ENCODE measurements at regions not wholly inside any gene's neighbourhood (a gene's known extent, or its start where the extent isn't known, plus 50 kb on each side); places are given as distances from the start of the nearest gene placed in this dataset.

DNA sequence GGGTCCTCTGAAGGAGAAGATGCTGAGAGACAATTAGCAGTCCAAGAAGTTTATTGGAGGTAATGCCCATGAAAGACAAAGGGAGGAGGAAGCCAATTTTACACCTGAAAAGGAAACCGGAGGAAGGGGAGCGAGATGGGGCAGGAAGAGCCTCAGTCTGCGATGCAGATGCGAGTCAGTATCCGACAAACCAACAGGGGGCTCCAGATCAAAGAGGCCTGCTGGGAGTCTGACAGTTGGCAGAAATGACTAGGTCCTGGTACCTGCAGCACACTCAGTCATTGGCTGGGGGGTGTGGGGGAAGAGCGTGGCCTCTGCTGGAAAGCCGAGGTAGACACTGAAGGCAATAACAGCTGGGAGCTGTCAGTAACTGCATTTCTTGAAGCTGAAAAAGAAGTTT, 231.1 kb upstream of the CENPE start:
- H3K4me2 ChIP-seq, result no peak overlapping the region

DNA sequence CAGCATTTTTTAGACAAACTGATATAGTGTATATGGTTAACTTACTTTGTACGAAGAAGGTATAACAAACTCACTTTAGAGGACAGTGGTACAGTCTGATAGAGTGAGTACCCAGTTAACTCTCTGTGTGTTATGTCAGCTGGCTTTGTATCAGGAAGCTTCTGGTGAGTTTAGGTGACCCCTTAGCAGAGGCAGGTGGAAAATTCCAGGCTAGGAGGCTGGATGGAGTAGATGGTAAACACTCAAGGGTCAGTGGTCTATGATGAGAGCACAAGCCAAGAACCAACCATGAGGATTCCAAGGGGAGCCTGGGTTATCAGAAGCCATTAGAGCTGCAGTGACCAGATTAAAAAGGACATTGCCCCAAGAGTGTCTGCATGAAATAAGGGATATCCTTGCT, 227.3 kb upstream of the CENPE start:
- no peaks in the 10 kb centered on the region for H3K36me3 ChIP-seq (replicated peaks; ENCODE audit: insufficient read depth, low read depth)
- H3K9me2 ChIP-seq (replicated peaks; ENCODE audit: insufficient read depth), result no peaks in the 10 kb centered on the region
- H3K79me2 ChIP-seq, result no peaks in the 10 kb centered on the region
- H3K4me3 ChIP-seq, result no peak overlapping the region
- H3K27ac ChIP-seq, result no peak overlapping the region
- no peaks in the 10 kb centered on the region for H4K20me1 ChIP-seq (ENCODE audit: insufficient read depth, poor library complexity, severe bottlenecking)
- 76% methylated on average over 1 of the region's 1 CpG for WGBS (ENCODE audit: low lambda C conversion rate, missing lambda C conversion rate)
- H3K9me3 ChIP-seq (ENCODE audit: low read depth), result no peaks in the 10 kb centered on the region
- H3K4me2 ChIP-seq, result no peak overlapping the region
- H2AFZ ChIP-seq, result no peak overlapping the region
- TF ChIP-seq EZH2phosphoT487 (IDR thresholded peaks at IDR 0.05; ENCODE audit: low read depth, severe bottlenecking, unreplicated experiment), result no peak
- TF ChIP-seq, protein P1, sequence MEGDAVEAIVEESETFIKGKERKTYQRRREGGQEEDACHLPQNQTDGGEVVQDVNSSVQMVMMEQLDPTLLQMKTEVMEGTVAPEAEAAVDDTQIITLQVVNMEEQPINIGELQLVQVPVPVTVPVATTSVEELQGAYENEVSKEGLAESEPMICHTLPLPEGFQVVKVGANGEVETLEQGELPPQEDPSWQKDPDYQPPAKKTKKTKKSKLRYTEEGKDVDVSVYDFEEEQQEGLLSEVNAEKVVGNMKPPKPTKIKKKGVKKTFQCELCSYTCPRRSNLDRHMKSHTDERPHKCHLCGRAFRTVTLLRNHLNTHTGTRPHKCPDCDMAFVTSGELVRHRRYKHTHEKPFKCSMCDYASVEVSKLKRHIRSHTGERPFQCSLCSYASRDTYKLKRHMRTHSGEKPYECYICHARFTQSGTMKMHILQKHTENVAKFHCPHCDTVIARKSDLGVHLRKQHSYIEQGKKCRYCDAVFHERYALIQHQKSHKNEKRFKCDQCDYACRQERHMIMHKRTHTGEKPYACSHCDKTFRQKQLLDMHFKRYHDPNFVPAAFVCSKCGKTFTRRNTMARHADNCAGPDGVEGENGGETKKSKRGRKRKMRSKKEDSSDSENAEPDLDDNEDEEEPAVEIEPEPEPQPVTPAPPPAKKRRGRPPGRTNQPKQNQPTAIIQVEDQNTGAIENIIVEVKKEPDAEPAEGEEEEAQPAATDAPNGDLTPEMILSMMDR (IDR thresholded peaks at IDR 0.05; ENCODE audit: poor library complexity), result no peak
- no peak for TF ChIP-seq EZH2 (IDR thresholded peaks at IDR 0.05; ENCODE audit: borderline replicate concordance)
- H3K27me3 ChIP-seq, result no peaks in the 10 kb centered on the region
- no peak for DNase-seq (ENCODE audit: low spot score)
- H3K4me1 ChIP-seq (ENCODE audit: insufficient read depth), result no peaks in the 10 kb centered on the region

More for the DNA sequence above, 231.1 kb upstream of the CENPE start:
- H3K9me3 ChIP-seq (ENCODE audit: low read depth), result no peaks in the 10 kb centered on the region
- no peak overlapping the region for H2AFZ ChIP-seq
- no peak overlapping the region for H3K4me3 ChIP-seq
- H3K36me3 ChIP-seq (replicated peaks; ENCODE audit: insufficient read depth, low read depth), result no peaks in the 10 kb centered on the region
- H3K79me2 ChIP-seq, result no peaks in the 10 kb centered on the region
- WGBS (ENCODE audit: low lambda C conversion rate, missing lambda C conversion rate), result 68% methylated on average over 7 of the region's 7 CpGs
- no peak for DNase-seq (ENCODE audit: low spot score)
- TF ChIP-seq EZH2phosphoT487 (IDR thresholded peaks at IDR 0.05; ENCODE audit: low read depth, severe bottlenecking, unreplicated experiment) (no peak), EZH2 (IDR thresholded peaks at IDR 0.05; ENCODE audit: borderline replicate concordance) (no peak)
- TF ChIP-seq, protein P1 (IDR thresholded peaks at IDR 0.05; ENCODE audit: poor library complexity), result no peak
- no peaks in the 10 kb centered on the region for H3K9me2 ChIP-seq (replicated peaks; ENCODE audit: insufficient read depth)
- no peaks in the 10 kb centered on the region for H3K27me3 ChIP-seq
- H3K27ac ChIP-seq, result no peak overlapping the region
- no peaks in the 10 kb centered on the region for H4K20me1 ChIP-seq (ENCODE audit: insufficient read depth, poor library complexity, severe bottlenecking)
- no peaks in the 10 kb centered on the region for H3K4me1 ChIP-seq (ENCODE audit: insufficient read depth)

DNA sequence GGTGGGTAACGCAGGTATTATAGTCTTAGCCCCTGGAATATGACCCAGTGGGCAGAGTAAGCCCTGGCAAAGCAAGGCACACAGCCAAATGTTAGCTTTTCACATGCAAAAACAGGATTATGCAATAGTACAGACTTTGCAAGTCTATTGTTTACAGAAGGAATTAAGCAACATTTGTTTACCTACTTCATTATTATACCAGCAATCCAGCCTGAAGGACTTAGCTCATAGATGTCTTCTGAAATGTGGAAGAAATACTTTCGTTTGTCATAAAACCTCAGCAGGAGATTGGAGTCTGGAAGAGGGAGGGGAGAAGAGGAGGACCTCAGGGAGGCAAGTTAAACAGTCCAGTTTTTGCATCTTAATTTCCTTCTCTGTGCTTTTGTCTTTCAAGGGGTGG, 226.7 kb upstream of the CENPE start:
- no peaks in the 10 kb centered on the region for H3K36me3 ChIP-seq (replicated peaks; ENCODE audit: insufficient read depth, low read depth)
- no peak overlapping the region for H3K27ac ChIP-seq
- H2AFZ ChIP-seq, result no peak overlapping the region
- DNase-seq (ENCODE audit: low spot score), result peak; percentile 33
- WGBS (ENCODE audit: low lambda C conversion rate, missing lambda C conversion rate), result 27% methylated on average over 2 of the region's 2 CpGs
- TF ChIP-seq, protein P1 (IDR thresholded peaks at IDR 0.05; ENCODE audit: poor library complexity), result no peak
- TF ChIP-seq EZH2phosphoT487 (IDR thresholded peaks at IDR 0.05; ENCODE audit: low read depth, severe bottlenecking, unreplicated experiment) (no peak), EZH2 (IDR thresholded peaks at IDR 0.05; ENCODE audit: borderline replicate concordance) (no peak)
- no peaks in the 10 kb centered on the region for H4K20me1 ChIP-seq (ENCODE audit: insufficient read depth, poor library complexity, severe bottlenecking)
- no peaks in the 10 kb centered on the region for H3K4me1 ChIP-seq (ENCODE audit: insufficient read depth)
- no peaks in the 10 kb centered on the region for H3K27me3 ChIP-seq
- H3K9me3 ChIP-seq (ENCODE audit: low read depth), result no peaks in the 10 kb centered on the region
- H3K4me2 ChIP-seq, result peak overlapping the region; percentile 15
- no peaks in the 10 kb centered on the region for H3K9me2 ChIP-seq (replicated peaks; ENCODE audit: insufficient read depth)
- no peak overlapping the region for H3K4me3 ChIP-seq
- H3K79me2 ChIP-seq, result no peaks in the 10 kb centered on the region

DNA sequence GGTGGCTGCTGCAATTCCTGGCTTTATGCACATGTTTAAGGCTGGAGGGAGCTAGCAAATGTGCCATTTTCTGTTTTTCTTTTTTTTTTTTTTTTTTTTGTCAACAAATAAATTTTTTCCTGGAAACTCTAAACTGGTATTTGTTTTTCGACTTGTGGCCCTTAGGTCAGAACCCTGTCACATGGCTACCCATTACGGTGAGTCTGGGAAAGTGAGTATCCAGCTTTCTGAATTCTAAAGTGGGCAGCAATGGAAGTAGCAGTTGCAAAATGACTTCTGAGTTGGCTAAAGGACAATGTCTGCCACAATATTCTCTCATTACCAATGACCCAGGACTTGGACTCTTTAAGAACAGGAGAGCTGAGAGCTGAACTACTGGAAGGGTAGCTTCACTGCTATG, 225.1 kb upstream of the CENPE start:
- no peaks in the 10 kb centered on the region for H3K4me1 ChIP-seq (ENCODE audit: insufficient read depth)
- H3K27ac ChIP-seq, result no peak overlapping the region
- no peaks in the 10 kb centered on the region for H4K20me1 ChIP-seq (ENCODE audit: insufficient read depth, poor library complexity, severe bottlenecking)
- no peaks in the 10 kb centered on the region for H3K9me2 ChIP-seq (replicated peaks; ENCODE audit: insufficient read depth)
- H2AFZ ChIP-seq, result no peak overlapping the region
- no peak overlapping the region for H3K4me2 ChIP-seq
- WGBS (ENCODE audit: low lambda C conversion rate, missing lambda C conversion rate), result 87% methylated on average over 2 of the region's 2 CpGs
- no peak for TF ChIP-seq EZH2 (IDR thresholded peaks at IDR 0.05; ENCODE audit: borderline replicate concordance)
- no peak for TF ChIP-seq EZH2phosphoT487 (IDR thresholded peaks at IDR 0.05; ENCODE audit: low read depth, severe bottlenecking, unreplicated experiment)
- TF ChIP-seq, protein P1 (IDR thresholded peaks at IDR 0.05; ENCODE audit: poor library complexity), result no peak
- H3K36me3 ChIP-seq (replicated peaks; ENCODE audit: insufficient read depth, low read depth), result no peaks in the 10 kb centered on the region
- no peak for DNase-seq (ENCODE audit: low spot score)
- no peak overlapping the region for H3K4me3 ChIP-seq
- H3K9me3 ChIP-seq (ENCODE audit: low read depth), result no peaks in the 10 kb centered on the region
- no peaks in the 10 kb centered on the region for H3K79me2 ChIP-seq
- no peaks in the 10 kb centered on the region for H3K27me3 ChIP-seq
